ENCODE measurements at regions not wholly inside any gene's neighbourhood (a gene's known extent, or its start where the extent isn't known, plus 50 kb on each side); places are given as distances from the start of the nearest gene placed in this dataset.

GRCh38 chr1:81128079-81128478 lies 672.7 kb upstream of the ADGRL2 start:
- DNase-seq = no peak

- DNase-seq = no peak
These were observed 673.6 kb upstream of the ADGRL2 start for GRCh38 chr1:81126989-81127581.

DNA sequence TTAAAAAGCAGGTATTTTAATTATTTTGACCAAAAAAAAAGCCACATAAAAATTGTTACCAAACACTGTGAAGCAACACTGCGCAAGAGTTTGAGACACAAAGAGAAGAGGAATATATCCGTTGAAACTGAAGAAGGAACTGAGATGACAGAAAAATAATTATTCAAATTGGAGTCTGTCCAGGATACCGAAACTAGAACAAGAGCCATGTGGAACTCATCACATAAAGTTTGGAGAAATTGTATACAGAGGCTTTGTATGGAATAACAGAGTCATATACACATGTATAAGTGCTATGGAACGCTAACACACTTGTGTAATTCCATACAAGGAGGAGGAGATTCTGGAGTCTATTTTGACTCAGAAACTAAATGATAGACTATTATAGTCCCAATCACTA lies 675.1 kb upstream of the ADGRL2 start:
- no peak for DNase-seq

GRCh38 chr1:81121306-81121705 lies 679.4 kb upstream of the ADGRL2 start:
- no peak for DNase-seq

DNA sequence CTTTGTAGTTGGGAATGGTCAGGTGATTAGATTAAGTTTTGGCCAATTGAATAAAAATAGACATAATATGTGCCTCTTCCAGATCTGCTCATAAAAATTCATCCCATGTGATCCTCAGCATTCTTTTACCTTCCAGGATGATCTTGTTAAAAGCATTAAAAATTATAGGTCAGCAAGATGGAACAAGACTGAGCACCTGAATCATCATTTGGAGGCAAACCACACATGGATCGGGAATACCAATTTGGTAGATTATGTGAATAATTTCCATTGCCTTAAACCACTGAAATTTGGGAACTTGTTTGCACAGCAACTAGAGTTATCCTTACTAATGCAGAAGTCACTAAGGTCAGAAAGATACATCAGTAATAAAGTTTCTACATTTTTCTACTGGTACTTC lies 681.4 kb upstream of the ADGRL2 start:
- DNase-seq = no peak

- no peak for DNase-seq
These were observed 682.2 kb upstream of the ADGRL2 start for GRCh38 chr1:81118550-81118949.

DNA sequence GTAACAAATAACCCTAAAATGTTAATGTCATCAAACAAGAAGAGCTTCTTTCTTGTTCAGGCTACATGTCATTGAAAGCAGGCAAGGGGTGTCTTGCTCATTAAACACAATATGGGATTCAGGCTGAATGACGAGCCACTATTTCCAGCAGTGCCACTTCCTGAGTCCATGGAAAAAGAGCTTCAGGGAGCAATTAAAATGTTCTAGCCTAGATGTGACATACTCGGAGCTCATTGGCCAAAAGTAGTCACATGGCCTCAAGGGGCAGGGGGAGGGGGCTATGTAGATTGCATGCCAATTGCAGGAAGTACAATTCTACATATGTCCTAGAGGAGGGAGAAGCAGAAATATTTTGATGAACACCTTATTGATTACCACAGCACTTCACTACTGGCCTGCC lies 685.3 kb upstream of the ADGRL2 start:
- DNase-seq = no peak

GRCh38 chr1:81114191-81114590 lies 686.5 kb upstream of the ADGRL2 start:
- no peak for DNase-seq

DNA sequence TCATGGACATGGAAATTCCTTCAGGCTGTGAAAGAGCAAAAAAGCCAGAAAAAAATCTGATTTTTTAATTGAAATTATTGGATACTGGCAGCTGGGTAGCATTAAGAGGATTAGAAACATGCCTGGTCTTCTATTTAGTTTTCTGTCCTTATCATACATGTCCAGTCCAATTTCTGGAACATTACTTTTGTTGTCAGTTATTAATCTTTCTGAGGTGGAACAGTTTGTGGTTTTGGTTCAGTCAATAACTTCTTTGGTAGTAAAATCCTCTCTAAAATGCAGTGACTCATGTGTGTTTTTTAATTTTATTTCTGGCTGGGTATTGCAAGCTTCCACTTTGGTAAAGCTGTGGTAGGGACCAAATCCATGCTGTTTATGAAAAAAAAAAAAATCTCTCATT lies 687.0 kb upstream of the ADGRL2 start:
- no peak for DNase-seq

- DNase-seq = no peak
These were observed 688.9 kb upstream of the ADGRL2 start for GRCh38 chr1:81111818-81112217.

GRCh38 chr1:81109038-81109437 lies 691.7 kb upstream of the ADGRL2 start:
- no peak for DNase-seq

GRCh38 chr1:81097860-81098259 lies 702.9 kb upstream of the ADGRL2 start:
- DNase-seq = no peak

GRCh38 chr1:81073580-81073979 lies 727.2 kb upstream of the ADGRL2 start:
- no peak for DNase-seq

DNA sequence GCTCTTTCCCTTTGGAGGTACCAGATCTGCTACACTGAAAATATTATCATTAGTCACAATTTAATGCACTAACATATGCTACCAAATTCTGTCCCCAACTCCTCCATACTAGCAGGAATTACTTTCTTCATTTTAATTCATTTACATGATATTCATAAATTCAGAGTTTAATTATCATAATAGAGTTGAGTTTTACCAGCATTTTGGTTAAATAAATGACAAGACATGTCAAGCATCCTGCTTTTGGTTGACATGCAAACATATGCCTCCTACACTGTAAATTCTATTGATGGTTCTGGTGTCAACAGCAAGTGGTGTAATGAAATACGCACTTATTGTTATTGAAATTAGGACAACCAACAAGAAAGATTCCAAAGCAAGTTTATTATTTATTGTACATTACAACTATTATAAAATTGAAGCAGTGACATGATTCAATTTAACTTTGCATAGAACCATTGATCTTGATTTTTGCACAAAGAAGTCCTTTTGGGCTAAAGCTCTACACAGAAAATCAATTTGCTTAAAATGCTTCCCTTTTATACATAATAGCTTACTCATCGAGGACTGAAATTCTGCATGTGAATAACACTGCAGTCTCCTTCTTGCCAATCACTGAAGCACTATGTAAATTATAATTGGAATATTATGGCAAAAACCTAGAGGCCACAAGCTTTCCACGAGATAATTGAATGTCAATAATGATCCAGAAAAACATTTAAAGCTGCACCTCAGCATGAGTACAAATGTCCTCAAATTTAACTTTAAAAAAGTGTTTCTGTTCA lies 728.6 kb upstream of the ADGRL2 start:
- no peak for DNase-seq

GRCh38 chr1:81071072-81071858 lies 729.5 kb upstream of the ADGRL2 start:
- DNase-seq = no peak

- DNase-seq = no peak
These were observed 730.9 kb upstream of the ADGRL2 start for GRCh38 chr1:81069856-81070255.

- no peak for DNase-seq
These were observed 732.0 kb upstream of the ADGRL2 start for GRCh38 chr1:81068726-81069125.

DNA sequence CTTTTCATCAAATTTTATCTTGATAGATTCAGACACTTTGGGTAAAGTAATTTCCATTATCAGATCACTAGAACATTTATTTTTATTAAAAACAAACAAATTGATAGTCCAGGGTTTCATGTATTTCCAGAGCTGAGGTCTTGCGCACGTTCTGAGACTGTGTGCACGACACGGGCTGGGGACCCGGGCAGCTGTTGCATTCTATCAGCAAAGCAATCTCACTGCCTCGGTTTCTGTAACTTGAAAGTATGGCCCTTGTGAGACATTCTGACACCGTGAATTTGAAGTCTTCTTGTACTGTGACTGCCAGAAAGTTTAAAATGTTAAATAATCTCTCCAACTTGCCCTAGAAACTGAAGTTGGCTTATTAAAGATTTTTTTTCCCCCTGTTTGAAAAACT lies 746.9 kb upstream of the ADGRL2 start:
- DNase-seq = no peak

DNA sequence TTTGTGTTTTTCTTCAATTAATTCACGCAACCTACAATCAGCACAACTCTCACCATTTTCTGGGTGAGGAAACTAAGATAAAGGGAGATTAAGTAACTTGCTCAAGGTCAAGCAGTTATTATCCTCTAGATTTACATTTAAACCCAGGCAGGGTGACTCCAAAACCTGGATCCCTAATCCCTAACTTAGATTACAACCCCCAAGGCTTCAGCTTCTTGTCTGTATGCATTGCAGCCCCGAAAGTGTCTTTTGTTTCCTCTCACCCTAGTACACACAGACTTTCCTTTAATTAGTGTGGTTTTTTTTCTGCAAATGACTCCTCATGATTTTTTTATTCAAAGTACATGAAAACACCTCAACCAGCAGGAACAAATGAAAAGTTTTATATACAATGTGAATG lies 748.6 kb upstream of the ADGRL2 start:
- no peak for DNase-seq

DNA sequence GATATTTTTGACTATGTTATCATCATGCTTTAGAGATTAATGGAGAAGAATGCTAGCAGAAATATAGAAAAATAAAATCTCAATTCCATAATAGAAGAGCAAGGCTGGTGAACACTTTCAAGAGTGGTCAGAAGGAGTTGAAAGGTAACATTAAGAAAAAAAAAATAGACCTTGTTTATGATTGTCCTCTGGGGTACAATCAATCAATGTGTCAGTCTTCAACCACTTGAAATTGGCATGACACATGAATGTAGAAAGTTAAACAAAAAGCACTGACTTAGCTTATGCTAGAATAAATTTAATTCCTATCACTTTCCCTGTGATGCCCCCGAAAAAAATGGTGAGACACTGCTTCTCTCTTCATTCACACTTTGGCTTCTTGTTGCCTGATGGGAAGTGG lies 750.3 kb upstream of the ADGRL2 start:
- no peak for DNase-seq

GRCh38 chr1:81044708-81045107 lies 756.0 kb upstream of the ADGRL2 start:
- DNase-seq = no peak

GRCh38 chr1:81042225-81042624 lies 758.5 kb upstream of the ADGRL2 start:
- DNase-seq = no peak

DNA sequence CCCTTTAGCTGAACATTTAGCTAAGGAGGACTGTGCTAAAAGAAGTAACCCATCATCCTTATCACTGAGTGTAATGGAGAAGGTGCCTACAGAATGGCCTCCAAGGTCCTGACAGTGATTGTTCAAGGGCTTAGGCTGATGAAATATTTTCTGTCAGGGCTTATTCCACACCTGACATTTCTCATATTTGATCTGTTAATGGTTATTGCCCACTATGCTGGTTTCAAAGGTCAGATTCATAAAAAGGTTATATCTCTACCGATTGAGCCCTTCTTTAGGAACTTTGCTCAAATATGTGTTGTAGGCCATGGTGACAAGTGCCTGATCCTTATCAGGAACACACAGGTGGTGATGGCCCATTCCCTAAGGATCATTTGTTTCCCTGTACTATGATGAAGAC lies 766.4 kb upstream of the ADGRL2 start:
- DNase-seq = no peak

GRCh38 chr1:81032973-81033425 lies 767.7 kb upstream of the ADGRL2 start:
- DNase-seq = no peak
